ENCODE measurements at regions not wholly inside any gene's neighbourhood (a gene's known extent, or its start where the extent isn't known, plus 50 kb on each side); places are given as distances from the start of the nearest gene placed in this dataset.
A peak's percentile ranks its signal among the peaks of the same experiment; 100 is the strongest.

DNA sequence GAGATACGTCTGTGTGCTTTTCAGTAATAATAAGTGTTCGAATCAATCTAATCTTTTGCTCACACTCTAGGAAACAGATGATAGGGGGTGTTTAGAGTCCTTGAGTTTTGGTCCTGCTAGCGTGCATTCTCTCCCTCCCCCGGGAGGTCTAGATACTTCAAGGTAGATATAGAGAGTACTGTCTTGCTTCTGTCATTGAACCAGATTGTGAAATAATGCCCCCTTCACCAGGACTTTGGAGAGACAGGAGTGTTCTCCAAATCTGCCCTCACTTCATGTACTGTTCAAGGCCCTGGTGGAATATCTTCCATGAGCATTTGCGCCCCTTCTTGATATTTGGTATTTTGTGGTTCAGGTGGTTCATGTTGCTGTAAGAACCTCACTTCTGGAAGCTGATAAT is 59.4 kb upstream of the MGAT5 start:
- no peak overlapping the region for H3K4ac ChIP-seq (ENCODE audit: low read depth, low read length)
- ChIA-PET POLR2A (ENCODE audit: unreplicated experiment) (no interaction called here), CTCF (no interaction called here)
- no peak overlapping the region for H3K14ac ChIP-seq (replicated peaks; ENCODE audit: low read depth, low read length)
- no peak overlapping the region for H4K5ac ChIP-seq (ENCODE audit: low read depth, low read length)
- H4K91ac ChIP-seq (ENCODE audit: insufficient read depth, low read depth, low read length), result no peak overlapping the region
- H3K56ac ChIP-seq (ENCODE audit: extremely low read depth, insufficient read depth, low read length), result no peak overlapping the region
- H3K18ac ChIP-seq (ENCODE audit: low read depth, low read length), result no peak overlapping the region
- H3K4me1 ChIP-seq (ENCODE audit: control insufficient read depth, insufficient read depth, low read length), result peaks cover 13% of the 10 kb centered on the region
- H2AK5ac ChIP-seq (ENCODE audit: low read depth, low read length), result no peak overlapping the region
- H2AK9ac ChIP-seq (replicated peaks; ENCODE audit: low read depth, low read length, poor library complexity), result no peak overlapping the region
- TF ChIP-seq POLR2A (IDR thresholded peaks at IDR 0.05; ENCODE audit: low read depth, low read length) (no peak), NFE2L2 (IDR thresholded peaks at IDR 0.05; ENCODE audit: low read depth, low read length) (no peak), FOS (IDR thresholded peaks at IDR 0.05; ENCODE audit: low read depth, low read length) (no peak)
- TF ChIP-seq, protein P1, sequence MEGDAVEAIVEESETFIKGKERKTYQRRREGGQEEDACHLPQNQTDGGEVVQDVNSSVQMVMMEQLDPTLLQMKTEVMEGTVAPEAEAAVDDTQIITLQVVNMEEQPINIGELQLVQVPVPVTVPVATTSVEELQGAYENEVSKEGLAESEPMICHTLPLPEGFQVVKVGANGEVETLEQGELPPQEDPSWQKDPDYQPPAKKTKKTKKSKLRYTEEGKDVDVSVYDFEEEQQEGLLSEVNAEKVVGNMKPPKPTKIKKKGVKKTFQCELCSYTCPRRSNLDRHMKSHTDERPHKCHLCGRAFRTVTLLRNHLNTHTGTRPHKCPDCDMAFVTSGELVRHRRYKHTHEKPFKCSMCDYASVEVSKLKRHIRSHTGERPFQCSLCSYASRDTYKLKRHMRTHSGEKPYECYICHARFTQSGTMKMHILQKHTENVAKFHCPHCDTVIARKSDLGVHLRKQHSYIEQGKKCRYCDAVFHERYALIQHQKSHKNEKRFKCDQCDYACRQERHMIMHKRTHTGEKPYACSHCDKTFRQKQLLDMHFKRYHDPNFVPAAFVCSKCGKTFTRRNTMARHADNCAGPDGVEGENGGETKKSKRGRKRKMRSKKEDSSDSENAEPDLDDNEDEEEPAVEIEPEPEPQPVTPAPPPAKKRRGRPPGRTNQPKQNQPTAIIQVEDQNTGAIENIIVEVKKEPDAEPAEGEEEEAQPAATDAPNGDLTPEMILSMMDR (conservative IDR thresholded peaks at IDR 0.05; ENCODE audit: low read depth, low read length), result no peak
- TF ChIP-seq, protein P2, sequence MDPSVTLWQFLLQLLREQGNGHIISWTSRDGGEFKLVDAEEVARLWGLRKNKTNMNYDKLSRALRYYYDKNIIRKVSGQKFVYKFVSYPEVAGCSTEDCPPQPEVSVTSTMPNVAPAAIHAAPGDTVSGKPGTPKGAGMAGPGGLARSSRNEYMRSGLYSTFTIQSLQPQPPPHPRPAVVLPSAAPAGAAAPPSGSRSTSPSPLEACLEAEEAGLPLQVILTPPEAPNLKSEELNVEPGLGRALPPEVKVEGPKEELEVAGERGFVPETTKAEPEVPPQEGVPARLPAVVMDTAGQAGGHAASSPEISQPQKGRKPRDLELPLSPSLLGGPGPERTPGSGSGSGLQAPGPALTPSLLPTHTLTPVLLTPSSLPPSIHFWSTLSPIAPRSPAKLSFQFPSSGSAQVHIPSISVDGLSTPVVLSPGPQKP (IDR thresholded peaks at IDR 0.05; ENCODE audit: borderline replicate concordance, low read depth, low read length), result no peak
- TF ChIP-seq, protein P3, sequence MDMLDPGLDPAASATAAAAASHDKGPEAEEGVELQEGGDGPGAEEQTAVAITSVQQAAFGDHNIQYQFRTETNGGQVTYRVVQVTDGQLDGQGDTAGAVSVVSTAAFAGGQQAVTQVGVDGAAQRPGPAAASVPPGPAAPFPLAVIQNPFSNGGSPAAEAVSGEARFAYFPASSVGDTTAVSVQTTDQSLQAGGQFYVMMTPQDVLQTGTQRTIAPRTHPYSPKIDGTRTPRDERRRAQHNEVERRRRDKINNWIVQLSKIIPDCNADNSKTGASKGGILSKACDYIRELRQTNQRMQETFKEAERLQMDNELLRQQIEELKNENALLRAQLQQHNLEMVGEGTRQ (IDR thresholded peaks at IDR 0.05; ENCODE audit: low read depth, low read length), result no peak
- ATAC-seq (ENCODE audit: low read depth) (no peak), DNase-seq (no peak)
- TSS peak; percentile 6 for BruUV-seq (replicated peaks)
- H4K20me1 ChIP-seq (ENCODE audit: insufficient read depth, low read length), result peaks cover 83% of the 10 kb centered on the region
- H3K4me2 ChIP-seq (ENCODE audit: low read depth, low read length), result no peak overlapping the region
- H3K9ac ChIP-seq (ENCODE audit: low read depth, low read length), result no peak overlapping the region
- intact Hi-C loops (cut with micrococcal nuclease) (no loop called here), dilution Hi-C loops (cut with HindIII; ENCODE audit: low sequenced_read_pairs, unreplicated experiment) (no loop called here), in situ Hi-C loops (cut with MboI; ENCODE audit: low sequenced_read_pairs) (no loop called here)
- H2BK20ac ChIP-seq (ENCODE audit: low read depth, low read length), result no peak overlapping the region
- no peak overlapping the region for H4K8ac ChIP-seq (ENCODE audit: low read depth in 2 of 2, low read length in 2 of 2)
- H2BK120ac ChIP-seq (ENCODE audit: low read depth, low read length), result no peak overlapping the region
- no peak overlapping the region for H2BK15ac ChIP-seq (ENCODE audit: low read depth, low read length)
- H3K27ac ChIP-seq (ENCODE audit: insufficient read depth, low read length), result no peak overlapping the region
- H3K9me1 ChIP-seq (ENCODE audit: insufficient read depth, low read length), result peaks cover 15% of the 10 kb centered on the region
- no peaks in the 10 kb centered on the region for H3K27me3 ChIP-seq (ENCODE audit: control insufficient read depth, insufficient read depth, low read length)
- no peaks in the 10 kb centered on the region for H3K9me3 ChIP-seq (ENCODE audit: control insufficient read depth, insufficient read depth, low read length)
- peaks cover 6% of the 10 kb centered on the region; the same call in 1 of the 2 replicates for H3K36me3 ChIP-seq (ENCODE audit: control insufficient read depth, insufficient read depth, low read length)
- no peak overlapping the region for H2BK5ac ChIP-seq (ENCODE audit: low read depth, low read length, poor library complexity, severe bottlenecking)
- H3K4me3 ChIP-seq (ENCODE audit: insufficient read depth, low read depth, low read length), result no peak overlapping the region
- no peak overlapping the region for H2AFZ ChIP-seq (replicated peaks; ENCODE audit: low read length, poor library complexity)
- peaks cover 52 to 80% of the 10 kb centered on the region in 2 experiments for H3K79me1 ChIP-seq (ENCODE audit: low read depth in 1 of 2, low read length in 2 of 2)
- no peak overlapping the region for H3K23ac ChIP-seq (ENCODE audit: low read depth, low read length)
- WGBS, 2 experiments (ENCODE audit: extremely low coverage in 2 of 2, insufficient read length in 1 of 2), result no CpG with 5 or more reads among the region's 5 CpGs
